ENCODE measurements at regions not wholly inside any gene's neighbourhood (a gene's known extent, or its start where the extent isn't known, plus 50 kb on each side); places are given as distances from the start of the nearest gene placed in this dataset.

GRCh38 chr5:101721543-101721942 is 574.5 kb downstream of the SLCO4C1 start:
- no peak overlapping the region for H2BK12ac ChIP-seq (ENCODE audit: insufficient read length, low read depth, low read length)
- no peak overlapping the region for H3T11ph ChIP-seq (ENCODE audit: low read length)
- no peak overlapping the region for H3K14ac ChIP-seq (ENCODE audit: insufficient read depth, low read length)
- no peak overlapping the region for H2AK5ac ChIP-seq (ENCODE audit: insufficient read length, low read length)
- Mint-ChIP-seq H3K9me3 (no peaks in the 10 kb centered on the region), H3K27me3 (ENCODE audit: low read depth) (no peaks in the 10 kb centered on the region), H3K4me3 (no peak overlapping the region), H3K4me1 (peaks cover 26% of the 10 kb centered on the region in 2 experiments), H3K27ac (no peak overlapping the region), H3K36me3 (ENCODE audit: insufficient read depth in 1 of 3, low read depth in 3 of 3) (no peaks in the 10 kb centered on the region)
- H2BK15ac ChIP-seq (ENCODE audit: low read depth, low read length) = no peak overlapping the region
- no peak overlapping the region for H2AFZ ChIP-seq (ENCODE audit: low read length)
- no peak overlapping the region for H3K27ac ChIP-seq (ENCODE audit: insufficient read length, low read depth, low read length)
- H3K79me1 ChIP-seq (ENCODE audit: insufficient read depth, low read depth, low read length, poor library complexity, severe bottlenecking) = no peaks in the 10 kb centered on the region
- H3K79me2 ChIP-seq (ENCODE audit: insufficient read depth, low read length) = no peaks in the 10 kb centered on the region
- H3K4ac ChIP-seq (ENCODE audit: low read depth, low read length) = no peak overlapping the region
- no peaks in the 10 kb centered on the region for H3K9me3 ChIP-seq (ENCODE audit: control insufficient read depth, low read depth, low read length)
- H4K5ac ChIP-seq (ENCODE audit: insufficient read length, low read depth, low read length) = no peak overlapping the region
- no peak overlapping the region for H2BK120ac ChIP-seq (ENCODE audit: low read depth, low read length, poor library complexity, severe bottlenecking)
- H3K56ac ChIP-seq (ENCODE audit: insufficient read length, low read depth, low read length) = no peak overlapping the region
- no peaks in the 10 kb centered on the region for H3K27me3 ChIP-seq (ENCODE audit: insufficient read depth, low read length)
- H4K20me1 ChIP-seq (ENCODE audit: control insufficient read depth, insufficient read depth, insufficient read length) = no peaks in the 10 kb centered on the region
- H4K91ac ChIP-seq (ENCODE audit: insufficient read length, low read depth, low read length) = no peak overlapping the region
- H3K23me2 ChIP-seq (ENCODE audit: insufficient read length, low read depth, low read length, poor library complexity, severe bottlenecking) = no peaks in the 10 kb centered on the region
- H3K23ac ChIP-seq (ENCODE audit: insufficient read length, low read depth, low read length) = no peak overlapping the region
- WGBS (ENCODE audit: extremely low coverage, insufficient read length, low lambda C conversion rate) = no CpG with 5 or more reads among the region's 1 CpG
- no peak overlapping the region for H3K4me2 ChIP-seq (ENCODE audit: insufficient read depth, insufficient read length, low read length)
- H4K8ac ChIP-seq (replicated peaks; ENCODE audit: insufficient read length, low read depth, low read length) = no peak overlapping the region
- no peak overlapping the region for H3K18ac ChIP-seq (ENCODE audit: insufficient read length, low read depth, low read length)
- no peaks in the 10 kb centered on the region; the same call in 1 of the 2 replicates for H3K4me1 ChIP-seq (ENCODE audit: insufficient read depth, low read length)
- H2BK5ac ChIP-seq (ENCODE audit: insufficient read length, low read length) = no peak overlapping the region
- no peak for TF ChIP-seq CTCF (conservative IDR thresholded peaks at IDR 0.05)
- H3K9ac ChIP-seq (ENCODE audit: extremely low read depth, insufficient read length, low read length) = no peak overlapping the region
- no peak overlapping the region for H2BK20ac ChIP-seq (ENCODE audit: low read depth, low read length, poor library complexity, severe bottlenecking)
- no peak for DNase-seq

Measured in H9 (cell line).